OCI-LY7 (cell line): ENCODE measurements at regions not wholly inside any gene's neighbourhood (a gene's known extent, or its start where the extent isn't known, plus 50 kb on each side); places are given as distances from the start of the nearest gene placed in this dataset.
"Not testable (repeated sequence)": the region's sequence is repeated elsewhere in the genome, so short reads cannot be mapped to it uniquely, and the experiment has no call there.

Experiments
- BruUV-seq: library from RNA; stranded (reverse); fragments of 400-500 nt; replicated peaks from 2 replicates; lab custom pipeline; 2021; lab: Mats Ljungman, UMichigan
- CTCF ChIA-PET: fragments of 300-600 bp; sonication (Branson Sonifier 250); formaldehyde crosslinking; loops from one replicate; lab custom pipeline; 2022; ENCODE audit warnings: antibody characterized with exemption; ENCODE audit not compliant: unreplicated experiment; lab: Charles Lee
- POLR2A ChIA-PET: fragments of 300-600 bp; sonication (Branson Sonifier 250); formaldehyde crosslinking; loops from one replicate; lab custom pipeline; 2022; ENCODE audit warnings: antibody characterized with exemption; lab: Charles Lee
- DNase-seq: peaks from one replicate; pipeline ENCODE4 v3.0.0-alpha.2; 2015; ENCODE audit warnings: low spot score
- H2AFZ ChIP-seq: fragments of 200-600 bp; sonication (generic), shearing (Covaris generic); 2 replicates; pipeline ENCODE4 v1.6.1; 2014; ENCODE audit warnings: mild to moderate bottlenecking, antibody characterized with exemption, low read length, moderate library complexity
- H3K27ac ChIP-seq: fragments of 200-600 bp; sonication (generic); 2 replicates; pipeline ENCODE4 v1.5.1; 2014; ENCODE audit warnings: mixed run types, low read depth, mild to moderate bottlenecking, moderate library complexity, low read length, inconsistent platforms; ENCODE audit not compliant: poor library complexity, severe bottlenecking
- H3K36me3 ChIP-seq: fragments of 200-600 bp; sonication (generic); 2 replicates; pipeline ENCODE4 v1.6.1; 2014; ENCODE audit warnings: mild to moderate bottlenecking, antibody characterized with exemption, low read length, moderate library complexity, mixed read lengths; ENCODE audit not compliant: insufficient read depth
- H3K4me1 ChIP-seq: fragments of 200-600 bp; sonication (generic); 2 replicates; pipeline ENCODE4 v1.5.1; 2014; ENCODE audit warnings: mild to moderate bottlenecking, low read length; ENCODE audit not compliant: insufficient read depth, poor library complexity, severe bottlenecking
- H3K4me2 ChIP-seq: fragments of 200-600 bp; sonication (generic); 2 replicates; pipeline ENCODE4 v1.6.1; 2014; ENCODE audit warnings: mild to moderate bottlenecking, low read length
- H3K4me3 ChIP-seq: fragments of 200-600 bp; sonication (generic); 2 replicates; pipeline ENCODE4 v1.5.1; 2014; ENCODE audit warnings: mild to moderate bottlenecking, low read depth, low read length; ENCODE audit not compliant: poor library complexity, severe bottlenecking
- H3K79me2 ChIP-seq: fragments of 200-600 bp; sonication (generic); 2 replicates; pipeline ENCODE4 v1.6.1; 2016; ENCODE audit warnings: low read depth, mild to moderate bottlenecking, low read length, moderate library complexity, mixed read lengths; ENCODE audit not compliant: insufficient read depth
- H3K9me2 ChIP-seq: fragments of 200-600 bp; sonication (generic); 2 replicates; pipeline ENCODE4 v1.6.1; 2016; ENCODE audit warnings: mild to moderate bottlenecking, low read length, mixed read lengths; ENCODE audit not compliant: insufficient read depth
- H3K9me3 ChIP-seq: fragments of 200-600 bp; sonication (generic); 2 replicates; pipeline ENCODE4 v1.6.1; 2014; ENCODE audit warnings: mild to moderate bottlenecking, mixed run types, low read length, mixed read lengths
- H4K20me1 ChIP-seq: fragments of 200-600 bp; sonication (generic); 2 replicates; pipeline ENCODE4 v1.6.1; 2014; ENCODE audit warnings: mild to moderate bottlenecking, antibody characterized with exemption, low read length, moderate library complexity, mixed read lengths; ENCODE audit not compliant: insufficient read depth
- CTCF ChIP-seq: fragments of 200-600 bp; sonication (generic); conservative IDR thresholded peaks from 2 replicates; pipeline ENCODE4 v1.5.1; 2014; ENCODE audit warnings: mild to moderate bottlenecking, antibody characterized with exemption, low read length, moderate library complexity, mixed read lengths
- EZH2phosphoT487 ChIP-seq: fragments of 200-600 bp; sonication (generic); IDR thresholded peaks from 2 replicates; pipeline ENCODE4 v1.6.1; 2018; ENCODE audit warnings: low read depth, borderline replicate concordance, mild to moderate bottlenecking, mixed run types, antibody characterized with exemption, low read length, moderate library complexity, mixed read lengths
- intact Hi-C: fragments of 100-400 bp; cut with micrococcal nuclease; formaldehyde crosslinking; loops from one replicate; pipeline ENCODE4 v1.10.0; 2022; ENCODE audit not compliant: unreplicated experiment

- H3K9me2 ChIP-seq = no peaks in the 10 kb centered on the region
- POLR2A ChIA-PET = no interaction called here
- H4K20me1 ChIP-seq = no peaks in the 10 kb centered on the region
- intact Hi-C loops = no loop called here
- CTCF ChIA-PET = no interaction called here
- H3K4me2 ChIP-seq = no peak overlapping the region
- no peaks in the 10 kb centered on the region for H3K36me3 ChIP-seq
- DNase-seq = no peak
- no peaks in the 10 kb centered on the region for H3K4me1 ChIP-seq
- no TSS peak for BruUV-seq
- no peak overlapping the region for H3K27ac ChIP-seq
- no peaks in the 10 kb centered on the region for H3K9me3 ChIP-seq
- no peak overlapping the region for H3K4me3 ChIP-seq
- no peak overlapping the region for H2AFZ ChIP-seq
- no peak for TF ChIP-seq EZH2phosphoT487
- no peaks in the 10 kb centered on the region for H3K79me2 ChIP-seq
Measured at GRCh38 chr4:25506032-25506571, 129.0 kb downstream of the ANAPC4 start.

- no peaks in the 10 kb centered on the region for H3K36me3 ChIP-seq
- POLR2A ChIA-PET = interaction anchor here (0.6 kb wide), 1 partner anchor 31 kb away, joined by 3 read pairs; no protein-coding TSS in a partner anchor
- DNase-seq = no peak
- no peaks in the 10 kb centered on the region for H3K9me3 ChIP-seq
- TF ChIP-seq CTCF = no peak
- no peak for TF ChIP-seq EZH2phosphoT487
- no peaks in the 10 kb centered on the region for H4K20me1 ChIP-seq
- CTCF ChIA-PET = no interaction called here
- H2AFZ ChIP-seq = no peak overlapping the region
- H3K4me3 ChIP-seq = no peak overlapping the region
- intact Hi-C loops = no loop called here
- H3K9me2 ChIP-seq = no peaks in the 10 kb centered on the region
- no peak overlapping the region for H3K27ac ChIP-seq
- no peaks in the 10 kb centered on the region for H3K79me2 ChIP-seq
- no TSS peak for BruUV-seq
- no peak overlapping the region for H3K4me2 ChIP-seq
- H3K4me1 ChIP-seq = no peaks in the 10 kb centered on the region
Measured at GRCh38 chr4:25509646-25510045, 132.6 kb downstream of the ANAPC4 start.

- H3K27ac ChIP-seq, BruUV-seq, CTCF ChIA-PET, H3K4me2 ChIP-seq, H4K20me1 ChIP-seq, intact Hi-C loops, H3K9me3 ChIP-seq, H3K9me2 ChIP-seq, H3K79me2 ChIP-seq, H3K4me1 ChIP-seq, H3K4me3 ChIP-seq, H3K36me3 ChIP-seq, H2AFZ ChIP-seq, DNase-seq: not testable (repeated sequence)
- POLR2A ChIA-PET = interaction anchor here (0.7 kb wide), 3 partner anchors 28 to 784 kb away, joined by 4 to 5 read pairs (median 5); no protein-coding TSS in a partner anchor
Measured at GRCh38 chr4:25511823-25512222, 134.8 kb downstream of the ANAPC4 start.

GRCh38 chr4:25513814-25514213, 136.8 kb downstream of the ANAPC4 start:
- Histone ChIP-seq H3K9me2 (no peaks in the 10 kb centered on the region), H3K36me3 (no peaks in the 10 kb centered on the region), H3K4me2 (no peak overlapping the region), H3K9me3 (no peaks in the 10 kb centered on the region), H3K4me3 (no peak overlapping the region), H3K4me1 (no peaks in the 10 kb centered on the region), H3K79me2 (no peaks in the 10 kb centered on the region), H3K27ac (no peak overlapping the region), H2AFZ (no peak overlapping the region), H4K20me1 (no peaks in the 10 kb centered on the region)
- ChIA-PET CTCF (no interaction called here), POLR2A (no interaction called here)
- no TSS peak for BruUV-seq
- no peak for TF ChIP-seq CTCF
- TF ChIP-seq EZH2phosphoT487 = no peak
- no peak for DNase-seq
- intact Hi-C loops = no loop called here
